ENCODE measurements at regions not wholly inside any gene's neighbourhood (a gene's known extent, or its start where the extent isn't known, plus 50 kb on each side); places are given as distances from the start of the nearest gene placed in this dataset.

- TF ChIP-seq, protein P1, sequence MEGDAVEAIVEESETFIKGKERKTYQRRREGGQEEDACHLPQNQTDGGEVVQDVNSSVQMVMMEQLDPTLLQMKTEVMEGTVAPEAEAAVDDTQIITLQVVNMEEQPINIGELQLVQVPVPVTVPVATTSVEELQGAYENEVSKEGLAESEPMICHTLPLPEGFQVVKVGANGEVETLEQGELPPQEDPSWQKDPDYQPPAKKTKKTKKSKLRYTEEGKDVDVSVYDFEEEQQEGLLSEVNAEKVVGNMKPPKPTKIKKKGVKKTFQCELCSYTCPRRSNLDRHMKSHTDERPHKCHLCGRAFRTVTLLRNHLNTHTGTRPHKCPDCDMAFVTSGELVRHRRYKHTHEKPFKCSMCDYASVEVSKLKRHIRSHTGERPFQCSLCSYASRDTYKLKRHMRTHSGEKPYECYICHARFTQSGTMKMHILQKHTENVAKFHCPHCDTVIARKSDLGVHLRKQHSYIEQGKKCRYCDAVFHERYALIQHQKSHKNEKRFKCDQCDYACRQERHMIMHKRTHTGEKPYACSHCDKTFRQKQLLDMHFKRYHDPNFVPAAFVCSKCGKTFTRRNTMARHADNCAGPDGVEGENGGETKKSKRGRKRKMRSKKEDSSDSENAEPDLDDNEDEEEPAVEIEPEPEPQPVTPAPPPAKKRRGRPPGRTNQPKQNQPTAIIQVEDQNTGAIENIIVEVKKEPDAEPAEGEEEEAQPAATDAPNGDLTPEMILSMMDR (IDR thresholded peaks at IDR 0.05): no peak
These were observed 83.0 kb upstream of the AK4 start for GRCh38 chr1:65064981-65065380.

DNA sequence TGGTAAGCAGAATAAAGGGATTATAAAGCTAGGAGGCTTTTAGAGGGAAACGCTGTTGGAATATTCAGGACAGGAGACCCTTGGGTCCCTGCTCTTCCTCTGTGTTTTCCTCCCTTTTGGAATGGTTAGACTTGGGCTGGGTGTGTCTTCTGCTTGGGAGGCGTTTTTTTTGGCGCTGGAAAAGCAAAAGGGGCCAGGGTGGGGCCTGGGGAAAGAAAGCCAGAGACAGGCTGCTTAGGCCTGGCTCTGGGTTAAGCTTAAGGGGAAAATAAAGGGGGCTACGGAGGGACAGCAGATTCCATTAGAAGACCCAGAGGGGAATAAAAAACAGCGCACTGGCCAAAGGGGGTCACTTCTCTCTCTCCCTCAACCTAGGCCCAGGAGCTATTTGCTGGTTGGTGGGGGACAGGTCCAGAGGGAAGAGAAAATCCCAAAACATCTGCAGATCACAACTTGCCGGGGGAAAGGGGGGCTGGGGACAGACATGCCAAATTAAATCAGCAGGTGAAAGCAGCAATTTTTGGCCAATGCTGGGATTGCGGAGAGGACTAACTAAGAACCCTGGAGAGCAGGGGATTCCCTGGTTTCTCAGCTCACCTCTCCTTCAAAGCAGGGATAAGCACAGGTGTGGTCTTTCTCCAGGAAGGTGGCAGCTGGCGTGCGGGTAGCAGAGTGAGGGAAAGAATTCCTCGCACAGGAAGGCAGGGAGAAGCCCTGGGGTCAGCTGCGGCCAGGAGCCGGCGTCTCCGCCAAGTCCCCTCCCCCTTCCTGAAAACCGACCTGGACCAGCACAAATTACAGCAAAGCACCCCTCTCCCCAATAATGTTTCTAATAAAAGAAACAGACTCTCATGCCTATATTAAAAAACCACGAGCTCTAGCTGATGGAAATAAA lies 82.2 kb upstream of the AK4 start:
- TF ChIP-seq, protein P1 (IDR thresholded peaks at IDR 0.05): no peak

DNA sequence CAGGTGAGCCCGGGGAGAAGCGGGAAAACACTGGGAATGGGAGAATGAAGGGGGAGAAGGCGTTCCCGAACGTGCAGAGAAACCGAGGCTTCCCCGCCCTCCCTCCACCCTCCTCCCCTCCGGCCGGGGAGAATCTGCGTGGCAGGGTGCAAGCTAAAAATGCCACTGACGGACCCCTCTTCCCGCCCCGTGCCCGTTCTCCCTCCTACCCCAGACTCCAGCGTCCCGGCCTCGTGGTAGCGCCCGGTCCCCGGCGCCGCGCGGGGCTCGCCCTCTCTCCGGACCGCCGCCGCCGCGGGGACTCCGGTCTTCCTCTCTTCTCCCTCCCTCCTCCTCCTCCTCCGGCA lies 81.6 kb upstream of the AK4 start:
- TF ChIP-seq, protein P1 (IDR thresholded peaks at IDR 0.05): no peak

DNA sequence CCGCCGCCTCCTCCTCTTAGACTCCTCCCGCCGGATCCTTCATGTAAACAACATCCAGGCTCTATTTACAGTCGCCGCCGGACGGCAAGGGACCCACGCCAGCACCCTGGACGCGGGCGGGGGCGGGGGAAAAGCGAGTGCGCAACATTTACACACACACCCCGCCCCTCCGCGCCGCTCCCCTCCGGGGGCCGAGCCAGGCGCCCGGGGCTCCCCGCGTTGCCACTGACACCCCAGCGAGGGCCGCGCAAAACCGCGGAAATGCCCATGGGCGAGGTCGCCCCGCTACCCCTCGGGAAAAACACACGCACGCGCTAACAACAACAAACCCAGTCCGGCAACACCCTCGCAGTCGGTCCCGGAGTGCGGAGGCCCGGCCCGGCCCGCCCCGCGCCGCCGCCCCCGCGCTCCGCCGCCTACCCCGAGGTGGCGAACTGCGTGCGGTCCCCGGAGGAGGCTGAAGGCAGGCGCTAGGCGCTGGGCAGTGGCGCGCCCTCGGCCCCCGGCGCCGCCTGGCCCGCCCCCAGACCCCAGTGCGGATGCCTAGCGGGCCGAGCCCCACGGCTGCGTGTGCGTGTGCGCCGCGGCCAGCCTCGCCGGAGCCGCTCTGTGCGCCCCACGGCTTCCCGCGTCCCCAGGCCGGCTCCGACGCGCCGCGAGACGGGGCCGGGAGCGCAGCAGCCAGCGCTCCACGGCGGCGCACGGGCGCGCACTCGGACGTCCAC lies 81.1 kb upstream of the AK4 start:
- TF ChIP-seq, protein P1 (IDR thresholded peaks at IDR 0.05): no peak

DNA sequence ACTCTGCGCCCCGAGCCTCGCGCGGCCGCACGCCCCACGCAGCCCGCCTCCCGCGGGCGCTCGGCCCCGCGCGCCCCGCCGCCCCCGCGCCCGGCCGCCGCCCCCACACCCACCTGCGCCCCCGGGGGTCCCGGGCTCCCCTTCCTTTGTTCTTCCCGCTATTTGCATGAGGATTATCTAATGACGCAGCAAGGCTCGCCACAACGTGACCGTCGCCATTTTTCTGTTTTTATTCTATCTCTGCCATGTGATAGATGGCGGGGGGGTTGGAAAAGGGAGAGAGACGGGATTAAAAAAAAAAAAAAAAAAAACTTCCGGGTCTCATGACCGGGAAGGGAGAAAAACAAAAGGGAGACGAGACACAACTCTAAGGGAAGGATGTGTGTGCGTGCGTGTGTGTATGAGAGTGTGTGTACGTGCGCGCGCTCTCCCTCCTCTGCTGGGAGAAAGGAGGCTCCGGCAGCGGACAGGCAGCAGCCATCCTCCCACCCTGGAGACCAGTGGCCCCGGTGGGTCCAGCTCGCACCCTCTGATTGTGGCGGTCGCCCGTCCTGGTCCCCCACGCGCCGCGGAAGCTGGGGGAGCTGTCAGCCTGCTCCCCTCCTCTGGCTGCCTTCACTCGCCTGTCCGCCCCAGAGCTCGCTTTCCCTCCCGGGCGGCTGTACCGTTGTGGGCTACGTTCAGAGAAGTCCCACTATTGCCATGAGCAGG lies 80.4 kb upstream of the AK4 start:
- TF ChIP-seq, protein P1 (IDR thresholded peaks at IDR 0.05): no peak

DNA sequence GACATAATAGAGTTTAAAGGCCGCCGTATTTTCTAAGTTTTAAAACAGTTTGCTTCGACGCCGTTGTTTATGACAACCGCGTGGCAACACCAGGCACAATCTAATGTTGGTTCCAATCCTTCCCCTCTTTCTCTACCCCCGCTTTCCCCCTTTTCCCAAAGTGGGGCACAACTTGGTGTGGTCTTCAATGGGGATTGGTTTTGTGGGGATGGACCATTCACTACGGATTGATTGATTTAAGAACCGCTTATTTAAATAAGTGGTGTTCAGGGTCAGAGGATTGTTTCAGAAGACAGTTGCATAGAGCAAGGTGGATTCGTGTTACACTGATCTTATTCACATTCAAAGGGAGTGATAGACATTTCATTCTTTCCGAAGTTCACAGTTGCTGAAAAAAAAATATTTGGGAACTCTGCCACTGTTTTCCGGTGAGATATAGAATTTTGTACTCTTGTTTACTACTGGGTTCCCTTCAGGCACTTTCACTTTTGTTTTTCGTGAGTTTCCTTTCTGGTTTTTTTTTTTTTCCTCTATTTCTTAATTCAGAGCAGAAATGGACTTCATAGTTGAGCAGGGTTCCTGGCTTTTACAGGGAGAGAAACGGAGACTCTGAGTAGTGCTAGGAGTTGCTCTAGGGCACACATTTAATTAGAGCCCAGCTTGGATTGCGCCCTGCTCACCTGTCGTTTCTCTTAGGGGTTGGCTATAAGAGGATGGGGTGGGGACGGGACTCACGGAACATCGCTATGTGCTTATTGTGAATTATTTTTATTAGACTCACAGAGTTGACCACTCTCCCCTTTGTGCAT lies 79.6 kb upstream of the AK4 start:
- TF ChIP-seq, protein P1 (IDR thresholded peaks at IDR 0.05): no peak

Measured in LNCAP (cell line).